Peyer's patch (tissue), 4 donors: ENCODE measurements at regions not wholly inside any gene's neighbourhood (a gene's known extent, or its start where the extent isn't known, plus 50 kb on each side); places are given as distances from the start of the nearest gene placed in this dataset.

Source experiments
- POLR2A ChIP-seq, 2 donors: fragments of 450-650 bp; IDR thresholded peaks; one replicate each; pipeline ENCODE4 v1.5.1; 2017; ENCODE audit warnings: antibody characterized with exemption in 2 of 2, mild to moderate bottlenecking in 2 of 2, moderate library complexity in 2 of 2
- TF ChIP-seq, protein P1 (sequence below), 6 experiments: fragments of 450-650 bp in 4 of 6; fragments of 200-600 bp in 2 of 6; sonication (generic) in 1 of 6; IDR thresholded peaks; one replicate each; pipeline ENCODE4 v1.5.1; 2017 to 2019; ENCODE audit warnings: antibody characterized with exemption in 6 of 6, mild to moderate bottlenecking in 3 of 6, moderate library complexity in 1 of 6

DNA sequence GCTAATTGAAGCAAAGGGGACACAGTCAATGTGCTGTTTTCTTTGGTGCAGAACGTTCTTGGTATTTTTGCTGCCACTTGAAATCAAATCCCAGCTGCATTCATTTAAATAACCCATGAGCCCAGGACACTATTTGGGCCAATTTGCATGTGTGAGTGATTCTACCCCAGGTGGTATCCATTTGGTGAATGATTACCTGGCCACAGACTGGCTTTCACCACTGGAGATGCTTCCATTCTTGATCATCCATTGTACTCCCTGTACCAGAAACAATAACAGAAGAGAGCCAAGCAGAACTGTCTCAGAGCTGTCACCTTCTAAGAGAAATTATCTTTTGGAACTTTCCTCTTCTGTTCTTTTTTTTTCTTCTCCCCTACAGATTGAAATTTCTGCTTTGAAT lies 139.7 kb upstream of the RARB start:
- TF ChIP-seq POLR2A (IDR thresholded peaks at IDR 0.05) = no peak
- TF ChIP-seq, protein P1, sequence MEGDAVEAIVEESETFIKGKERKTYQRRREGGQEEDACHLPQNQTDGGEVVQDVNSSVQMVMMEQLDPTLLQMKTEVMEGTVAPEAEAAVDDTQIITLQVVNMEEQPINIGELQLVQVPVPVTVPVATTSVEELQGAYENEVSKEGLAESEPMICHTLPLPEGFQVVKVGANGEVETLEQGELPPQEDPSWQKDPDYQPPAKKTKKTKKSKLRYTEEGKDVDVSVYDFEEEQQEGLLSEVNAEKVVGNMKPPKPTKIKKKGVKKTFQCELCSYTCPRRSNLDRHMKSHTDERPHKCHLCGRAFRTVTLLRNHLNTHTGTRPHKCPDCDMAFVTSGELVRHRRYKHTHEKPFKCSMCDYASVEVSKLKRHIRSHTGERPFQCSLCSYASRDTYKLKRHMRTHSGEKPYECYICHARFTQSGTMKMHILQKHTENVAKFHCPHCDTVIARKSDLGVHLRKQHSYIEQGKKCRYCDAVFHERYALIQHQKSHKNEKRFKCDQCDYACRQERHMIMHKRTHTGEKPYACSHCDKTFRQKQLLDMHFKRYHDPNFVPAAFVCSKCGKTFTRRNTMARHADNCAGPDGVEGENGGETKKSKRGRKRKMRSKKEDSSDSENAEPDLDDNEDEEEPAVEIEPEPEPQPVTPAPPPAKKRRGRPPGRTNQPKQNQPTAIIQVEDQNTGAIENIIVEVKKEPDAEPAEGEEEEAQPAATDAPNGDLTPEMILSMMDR (IDR thresholded peaks at IDR 0.05) = no peak
